Astrocyte (in vitro differentiated cells and primary cell): ENCODE measurements at regions not wholly inside any gene's neighbourhood (a gene's known extent, or its start where the extent isn't known, plus 50 kb on each side); places are given as distances from the start of the nearest gene placed in this dataset.

ENCODE experiments used
- DNase-seq: peaks from one replicate; pipeline ENCODE4 v3.0.0-alpha.2; 2010; ENCODE audit warnings: low read depth
- FAIRE-seq: peaks from 2 replicates; lab custom pipeline; 2011; peaks lifted over from hg19 to GRCh38; lab: Jason Lieb, UNC
- H2AFZ ChIP-seq: 2 replicates; pipeline ENCODE4 v1.6.0; 2012; ENCODE audit warnings: low read depth, low read length, inconsistent platforms
- H3K27ac ChIP-seq: 2 replicates; pipeline ENCODE4 v1.5.1; 2011; ENCODE audit warnings: low read depth, low read length, inconsistent platforms
- H3K27me3 ChIP-seq: 2 replicates; pipeline ENCODE4 v1.6.0; 2011; ENCODE audit warnings: low read length, inconsistent platforms; ENCODE audit not compliant: insufficient read depth
- H3K36me3 ChIP-seq: 2 replicates; pipeline ENCODE4 v1.5.1; 2011; ENCODE audit warnings: low read length, inconsistent platforms; ENCODE audit not compliant: insufficient read depth
- H3K4me1 ChIP-seq: 2 replicates; pipeline ENCODE4 v1.5.1; 2011; ENCODE audit warnings: low read length, inconsistent platforms; ENCODE audit not compliant: insufficient read depth
- H3K4me2 ChIP-seq: 2 replicates; pipeline ENCODE4 v1.6.0; 2012; ENCODE audit warnings: low read length, inconsistent platforms
- H3K4me3 ChIP-seq: 2 replicates; pipeline ENCODE4 v1.5.1; 2011; ENCODE audit warnings: low read depth, mild to moderate bottlenecking, low read length, inconsistent platforms; ENCODE audit not compliant: insufficient read depth
- H3K79me2 ChIP-seq: 2 replicates; pipeline ENCODE4 v1.6.0; 2012; ENCODE audit warnings: mild to moderate bottlenecking, low read length, inconsistent platforms; ENCODE audit not compliant: insufficient read depth
- H3K9ac ChIP-seq: 2 replicates; pipeline ENCODE4 v1.6.0; 2012; ENCODE audit warnings: mild to moderate bottlenecking, low read length, inconsistent platforms
- H3K9me3 ChIP-seq: 2 replicates; pipeline ENCODE4 v1.5.1; 2012; ENCODE audit warnings: low read depth, mild to moderate bottlenecking, low read length, inconsistent platforms; ENCODE audit not compliant: insufficient read depth
- H4K20me1 ChIP-seq: 2 replicates; pipeline ENCODE4 v1.6.0; 2012; ENCODE audit warnings: low read length, inconsistent platforms; ENCODE audit not compliant: insufficient read depth
- H3K27ac Mint-ChIP-seq: one replicate; pipeline ENCODE4 v1.8.0; 2021; ENCODE audit warnings: mild to moderate bottlenecking, mixed read lengths; ENCODE audit not compliant: unreplicated experiment
- H3K27me3 Mint-ChIP-seq: one replicate; pipeline ENCODE4 v1.8.0; 2021; ENCODE audit warnings: low read depth, mixed read lengths; ENCODE audit not compliant: unreplicated experiment
- H3K36me3 Mint-ChIP-seq: one replicate; pipeline ENCODE4 v1.8.0; 2021; ENCODE audit warnings: low read depth, mixed read lengths; ENCODE audit not compliant: unreplicated experiment
- H3K4me1 Mint-ChIP-seq: one replicate; pipeline ENCODE4 v1.8.0; 2021; ENCODE audit warnings: low read depth, mixed read lengths; ENCODE audit not compliant: unreplicated experiment
- H3K4me3 Mint-ChIP-seq: one replicate; pipeline ENCODE4 v1.8.0; 2021; ENCODE audit warnings: mild to moderate bottlenecking, moderate library complexity, mixed read lengths; ENCODE audit not compliant: unreplicated experiment
- H3K9me3 Mint-ChIP-seq: one replicate; pipeline ENCODE4 v1.8.0; 2021; ENCODE audit warnings: mild to moderate bottlenecking, mixed read lengths; ENCODE audit not compliant: unreplicated experiment
- CTCF ChIP-seq: IDR thresholded peaks from 2 replicates; pipeline ENCODE4 v1.5.1; 2011; ENCODE audit warnings: low read depth, mild to moderate bottlenecking, inconsistent platforms, low read length, moderate library complexity; ENCODE audit not compliant: insufficient read depth
- EZH2 ChIP-seq: IDR thresholded peaks from 2 replicates; pipeline ENCODE4 v1.6.1; 2012; ENCODE audit warnings: mild to moderate bottlenecking, low read length, inconsistent platforms; ENCODE audit not compliant: insufficient read depth

- H3K4me1 ChIP-seq: no peaks in the 10 kb centered on the region
- Mint-ChIP-seq H3K9me3 (peaks cover 12% of the 10 kb centered on the region), H3K36me3 (no peaks in the 10 kb centered on the region)
These were observed 189.4 kb upstream of the TCERG1L start for GRCh38 chr10:131500892-131501291.

GRCh38 chr10:131503992-131504391, 192.5 kb upstream of the TCERG1L start:
- H3K27ac Mint-ChIP-seq: no peak overlapping the region
- no peaks in the 10 kb centered on the region for H3K36me3 Mint-ChIP-seq
- Histone ChIP-seq H3K79me2 (no peaks in the 10 kb centered on the region), H4K20me1 (no peaks in the 10 kb centered on the region), H2AFZ (no peak overlapping the region), H3K27me3 (no peaks in the 10 kb centered on the region), H3K9me3 (peaks cover 21% of the 10 kb centered on the region), H3K4me3 (no peak overlapping the region), H3K9ac (no peak overlapping the region), H3K4me2 (no peak overlapping the region), H3K27ac (no peak overlapping the region), H3K36me3 (no peaks in the 10 kb centered on the region), H3K4me1 (no peaks in the 10 kb centered on the region)
- no peak for TF ChIP-seq EZH2
- TF ChIP-seq CTCF: no peak
- no peaks in the 10 kb centered on the region for H3K4me1 Mint-ChIP-seq
- peaks cover 34% of the 10 kb centered on the region for H3K27me3 Mint-ChIP-seq
- H3K4me3 Mint-ChIP-seq: no peak overlapping the region
- DNase-seq (no peak), FAIRE-seq (no peak)
- H3K9me3 Mint-ChIP-seq: peaks cover 19% of the 10 kb centered on the region

More at GRCh38 chr10:131500892-131501291, 189.4 kb upstream of the TCERG1L start:
- H3K36me3 ChIP-seq: no peaks in the 10 kb centered on the region
- H3K27me3 Mint-ChIP-seq: peaks cover 33% of the 10 kb centered on the region
- H3K4me2 ChIP-seq: no peak overlapping the region
- DNase-seq: no peak
- H4K20me1 ChIP-seq: no peaks in the 10 kb centered on the region
- no peaks in the 10 kb centered on the region for H3K79me2 ChIP-seq
- FAIRE-seq: no peak
- no peak overlapping the region for H3K27ac Mint-ChIP-seq
- no peaks in the 10 kb centered on the region for H3K4me1 Mint-ChIP-seq
- H3K9me3 ChIP-seq: peaks cover 21% of the 10 kb centered on the region
- H3K4me3 ChIP-seq: no peak overlapping the region
- H3K4me3 Mint-ChIP-seq: no peak overlapping the region
- no peaks in the 10 kb centered on the region for H3K27me3 ChIP-seq
- no peak overlapping the region for H3K27ac ChIP-seq
- H2AFZ ChIP-seq: no peak overlapping the region
- H3K9ac ChIP-seq: no peak overlapping the region
- TF ChIP-seq CTCF (no peak), EZH2 (no peak)

GRCh38 chr10:131511391-131511790, 199.9 kb upstream of the TCERG1L start:
- FAIRE-seq: no peak
- no peaks in the 10 kb centered on the region for H3K36me3 Mint-ChIP-seq
- TF ChIP-seq EZH2: no peak
- TF ChIP-seq CTCF: no peak
- no peak overlapping the region for H2AFZ ChIP-seq
- no peak overlapping the region for H3K4me2 ChIP-seq
- no peaks in the 10 kb centered on the region for H3K4me1 ChIP-seq
- H3K9me3 Mint-ChIP-seq: peaks cover 24% of the 10 kb centered on the region
- no peak overlapping the region for H3K4me3 ChIP-seq
- no peaks in the 10 kb centered on the region for H3K36me3 ChIP-seq
- peaks cover 13% of the 10 kb centered on the region for H3K27me3 Mint-ChIP-seq
- no peak for DNase-seq
- H4K20me1 ChIP-seq: no peaks in the 10 kb centered on the region
- no peak overlapping the region for H3K9ac ChIP-seq
- peaks cover 17% of the 10 kb centered on the region for H3K9me3 ChIP-seq
- H3K4me3 Mint-ChIP-seq: no peak overlapping the region
- no peak overlapping the region for H3K27ac Mint-ChIP-seq
- peaks cover 7% of the 10 kb centered on the region for H3K4me1 Mint-ChIP-seq
- H3K27me3 ChIP-seq: no peaks in the 10 kb centered on the region
- no peak overlapping the region for H3K27ac ChIP-seq
- H3K79me2 ChIP-seq: no peaks in the 10 kb centered on the region
